Fibroblast of the conjunctiva (primary cell): ENCODE measurements at regions not wholly inside any gene's neighbourhood (a gene's known extent, or its start where the extent isn't known, plus 50 kb on each side); places are given as distances from the start of the nearest gene placed in this dataset.
"Not testable (repeated sequence)": the region's sequence is repeated elsewhere in the genome, so short reads cannot be mapped to it uniquely, and the experiment has no call there.

Experiments
- DNase-seq: peaks from one replicate; pipeline ENCODE4 v3.0.0-alpha.2; 2010; ENCODE audit warnings: low read depth

GRCh38 chr11:92111287-92111686 lies 113.3 kb upstream of the FAT3 start:
- no peak for DNase-seq

GRCh38 chr11:92109466-92109865 lies 115.2 kb upstream of the FAT3 start:
- no peak for DNase-seq

GRCh38 chr11:92107331-92107730 lies 117.3 kb upstream of the FAT3 start:
- DNase-seq: no peak

GRCh38 chr11:92104349-92104748 lies 120.3 kb upstream of the FAT3 start:
- no peak for DNase-seq

- DNase-seq: no peak
These were observed 122.7 kb upstream of the FAT3 start for GRCh38 chr11:92101920-92102319.

GRCh38 chr11:92099183-92099582 lies 125.4 kb upstream of the FAT3 start:
- DNase-seq: no peak

GRCh38 chr11:92098172-92098571 lies 126.4 kb upstream of the FAT3 start:
- DNase-seq: no peak

- DNase-seq: no peak
These were observed 136.7 kb upstream of the FAT3 start for GRCh38 chr11:92087725-92088537.

GRCh38 chr11:92083123-92083522 lies 141.5 kb upstream of the FAT3 start:
- DNase-seq: no peak

GRCh38 chr11:92082652-92083051 lies 142.0 kb upstream of the FAT3 start:
- no peak for DNase-seq

- not testable (repeated sequence) for DNase-seq
These were observed 150.1 kb upstream of the FAT3 start for GRCh38 chr11:92074498-92074897.

GRCh38 chr11:92071660-92072059 lies 153.0 kb upstream of the FAT3 start:
- DNase-seq: no peak

GRCh38 chr11:92070026-92070889 lies 154.4 kb upstream of the FAT3 start:
- no peak for DNase-seq

- no peak for DNase-seq
These were observed 157.6 kb upstream of the FAT3 start for GRCh38 chr11:92067016-92067415.

- DNase-seq: no peak
These were observed 163.1 kb upstream of the FAT3 start for GRCh38 chr11:92061456-92062062.

- DNase-seq: no peak
These were observed 166.7 kb upstream of the FAT3 start for GRCh38 chr11:92057849-92058442.

GRCh38 chr11:92053216-92053615 lies 171.4 kb upstream of the FAT3 start:
- no peak for DNase-seq

GRCh38 chr11:92050305-92050704 lies 174.3 kb upstream of the FAT3 start:
- DNase-seq: no peak

- no peak for DNase-seq
These were observed 176.2 kb upstream of the FAT3 start for GRCh38 chr11:92048415-92048814.

- no peak for DNase-seq
These were observed 178.5 kb upstream of the FAT3 start for GRCh38 chr11:92046103-92046502.

- DNase-seq: no peak
These were observed 179.3 kb upstream of the FAT3 start for GRCh38 chr11:92045301-92045700.

GRCh38 chr11:92035488-92035887 lies 189.1 kb upstream of the FAT3 start:
- no peak for DNase-seq
